GM21367 (cell line): ENCODE measurements at regions not wholly inside any gene's neighbourhood (a gene's known extent, or its start where the extent isn't known, plus 50 kb on each side); places are given as distances from the start of the nearest gene placed in this dataset.
"Not testable (repeated sequence)": the region's sequence is repeated elsewhere in the genome, so short reads cannot be mapped to it uniquely, and the experiment has no call there.

Experiments used
- ATAC-seq: cut with Tn5 transposase; IDR thresholded peaks from one replicate; pipeline ENCODE4 v1.9.1; 2021; ENCODE audit not compliant: unreplicated experiment

GRCh38 chr22:22716136-22716665, 71.8 kb downstream of the GGTLC2 start:
- no peak for ATAC-seq

DNA sequence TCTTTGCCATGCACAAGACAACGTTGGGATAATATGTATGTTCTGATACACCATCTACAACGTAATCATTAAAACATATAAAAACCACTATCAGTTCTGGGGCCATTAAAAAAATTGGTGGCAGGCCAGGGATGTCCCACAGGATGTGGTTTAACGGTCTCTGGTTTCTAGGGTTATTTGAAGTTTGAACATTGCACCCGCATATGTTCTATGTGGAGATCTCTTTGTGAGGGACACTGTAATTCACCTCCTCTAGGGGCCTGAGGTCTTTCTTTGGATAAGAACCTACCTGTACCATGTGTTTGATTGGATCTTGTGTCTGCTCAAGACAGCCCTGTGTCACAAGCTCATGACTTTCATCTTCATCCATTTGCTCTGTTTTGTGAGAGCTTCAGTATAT, 73.2 kb downstream of the GGTLC2 start:
- no peak for ATAC-seq

DNA sequence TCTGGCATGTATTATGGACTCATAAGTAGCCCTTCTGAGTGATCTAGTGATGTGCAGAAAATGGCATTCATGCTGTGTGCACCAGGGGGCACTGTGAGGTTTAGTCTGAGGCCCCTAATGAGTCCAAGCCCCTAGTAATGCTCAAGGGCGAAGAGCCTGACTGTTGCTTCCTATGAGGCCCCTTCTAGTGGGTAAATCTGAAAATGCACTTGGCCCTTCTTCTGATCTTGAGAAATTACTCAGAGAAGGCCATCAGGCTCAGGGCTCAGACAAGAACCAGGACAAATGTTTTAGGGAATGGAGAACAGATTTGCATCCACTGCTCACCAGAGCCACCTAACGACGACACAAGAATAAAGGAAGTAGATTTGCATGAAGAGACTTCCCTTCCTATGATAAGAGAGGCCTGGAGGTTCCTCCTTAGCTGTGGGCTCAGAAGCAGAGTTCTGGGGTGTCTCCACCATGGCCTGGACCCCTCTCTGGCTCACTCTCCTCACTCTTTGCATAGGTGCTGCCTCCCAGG, 75.8 kb downstream of the GGTLC2 start:
- ATAC-seq, result peak; percentile 35

- ATAC-seq, result peak; percentile 65
Measured at GRCh38 chr22:22720724-22721261, 76.4 kb downstream of the GGTLC2 start.

DNA sequence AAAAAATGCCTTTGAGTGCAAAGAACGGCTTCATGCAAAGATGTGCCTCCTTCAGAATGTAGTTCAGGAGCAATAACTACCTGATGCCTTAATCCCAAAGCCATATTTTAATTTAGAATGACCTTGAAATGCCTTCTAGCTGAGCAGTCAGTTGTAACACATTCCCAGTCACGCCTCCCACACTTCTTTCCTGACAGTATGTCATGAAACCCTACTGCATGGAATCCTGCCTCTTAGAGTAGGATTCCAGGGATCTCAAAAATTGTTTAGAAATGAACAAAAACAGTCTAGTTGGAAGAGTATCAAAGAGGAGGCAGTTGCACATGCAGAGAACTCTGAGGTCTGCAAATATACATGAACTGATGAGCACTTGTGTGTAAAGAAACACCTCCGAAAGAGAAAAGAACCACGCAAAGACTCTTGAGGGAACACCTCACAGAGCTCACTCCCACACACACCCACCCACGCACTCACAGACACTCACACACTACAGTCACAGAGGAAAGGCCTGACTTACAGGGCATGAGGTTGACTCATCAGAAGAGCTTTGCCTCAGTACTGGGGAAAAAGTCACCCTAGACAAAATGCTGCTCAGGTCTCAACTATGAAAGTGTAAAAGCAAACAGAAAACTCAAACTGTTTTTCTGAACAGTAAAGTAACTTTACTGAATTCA, 77.4 kb downstream of the GGTLC2 start:
- no peak for ATAC-seq

DNA sequence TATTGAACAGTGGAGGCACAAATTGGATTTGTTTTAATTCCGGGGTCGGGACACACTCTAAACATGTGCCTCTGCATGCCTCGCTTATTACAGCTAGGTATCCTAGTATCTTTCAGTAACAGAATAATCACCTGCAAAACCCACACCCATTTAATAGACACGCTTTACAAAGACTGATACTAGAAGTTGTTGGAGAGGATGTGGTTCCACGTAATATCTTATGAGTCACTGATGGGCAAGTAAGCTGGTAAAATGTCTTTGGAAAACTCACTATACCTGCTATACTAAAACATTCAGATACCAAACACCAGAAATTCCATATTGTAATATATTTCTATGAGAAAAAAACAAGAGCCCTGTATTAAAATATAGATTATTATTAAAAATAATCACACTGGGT, 84.0 kb downstream of the GGTLC2 start:
- ATAC-seq, result no peak

- no peak for ATAC-seq
Measured at GRCh38 chr22:22730655-22731373, 86.4 kb downstream of the GGTLC2 start.

- ATAC-seq, result no peak
Measured at GRCh38 chr22:22731374-22731676, 86.9 kb downstream of the GGTLC2 start.

DNA sequence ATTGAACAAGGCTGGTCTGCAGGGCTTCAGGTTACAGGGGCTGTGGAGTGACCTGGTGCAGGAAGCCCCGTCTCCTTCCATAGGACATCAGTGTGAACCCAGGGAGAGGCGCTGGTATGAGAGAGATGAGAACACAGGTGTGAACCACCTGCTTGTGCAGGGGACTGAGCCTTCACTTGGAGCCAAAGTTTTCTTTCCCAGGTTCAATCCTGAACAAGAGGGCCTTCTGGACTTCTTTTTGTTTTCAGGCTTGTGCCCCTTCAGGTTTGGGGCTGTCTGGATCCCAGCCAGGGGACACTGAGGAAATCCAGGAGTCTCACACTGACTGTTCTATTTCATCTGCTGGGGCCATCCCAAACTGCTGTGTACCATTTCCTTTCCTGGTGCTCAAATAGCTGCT, 88.6 kb downstream of the GGTLC2 start:
- ATAC-seq, result not testable (repeated sequence)

GRCh38 chr22:22733881-22734373, 89.5 kb downstream of the GGTLC2 start:
- no peak for ATAC-seq

DNA sequence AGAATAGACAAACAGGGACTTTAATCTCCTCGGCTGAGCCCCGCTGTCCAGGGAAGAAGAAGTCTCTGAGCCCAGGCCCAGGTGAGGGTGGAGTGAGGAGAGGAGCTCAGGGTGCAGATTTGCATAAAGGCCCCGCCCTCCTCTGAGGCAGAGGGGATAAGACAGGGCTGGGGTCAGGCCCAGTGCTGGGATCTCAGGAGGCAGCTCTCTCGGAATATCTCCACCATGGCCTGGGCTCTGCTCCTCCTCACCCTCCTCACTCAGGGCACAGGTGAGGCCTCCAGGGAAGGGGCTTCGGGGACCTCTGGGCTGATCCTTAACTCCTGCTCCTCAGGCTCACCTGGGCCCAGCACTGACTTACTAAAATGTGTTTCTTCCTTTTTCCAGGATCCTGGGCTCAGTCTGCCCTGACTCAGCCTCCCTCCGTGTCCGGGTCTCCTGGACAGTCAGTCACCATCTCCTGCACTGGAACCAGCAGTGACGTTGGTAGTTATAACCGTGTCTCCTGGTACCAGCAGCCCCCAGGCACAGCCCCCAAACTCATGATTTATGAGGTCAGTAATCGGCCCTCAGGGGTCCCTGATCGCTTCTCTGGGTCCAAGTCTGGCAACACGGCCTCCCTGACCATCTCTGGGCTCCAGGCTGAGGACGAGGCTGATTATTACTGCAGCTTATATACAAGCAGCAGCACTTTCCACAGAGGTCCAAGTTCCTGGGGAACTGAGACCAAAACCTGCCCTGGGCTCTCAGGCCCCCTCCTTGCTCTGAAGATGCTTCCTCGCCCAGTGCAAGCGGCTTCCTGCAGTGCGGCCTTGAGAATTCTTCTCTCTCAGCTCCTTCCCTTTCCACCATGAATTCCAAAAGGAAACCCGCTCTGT, 90.2 kb downstream of the GGTLC2 start:
- not testable (repeated sequence) for ATAC-seq

GRCh38 chr22:22735276-22735675, 90.9 kb downstream of the GGTLC2 start:
- not testable (repeated sequence) for ATAC-seq

GRCh38 chr22:22735695-22736611, 91.5 kb downstream of the GGTLC2 start:
- no peak for ATAC-seq

DNA sequence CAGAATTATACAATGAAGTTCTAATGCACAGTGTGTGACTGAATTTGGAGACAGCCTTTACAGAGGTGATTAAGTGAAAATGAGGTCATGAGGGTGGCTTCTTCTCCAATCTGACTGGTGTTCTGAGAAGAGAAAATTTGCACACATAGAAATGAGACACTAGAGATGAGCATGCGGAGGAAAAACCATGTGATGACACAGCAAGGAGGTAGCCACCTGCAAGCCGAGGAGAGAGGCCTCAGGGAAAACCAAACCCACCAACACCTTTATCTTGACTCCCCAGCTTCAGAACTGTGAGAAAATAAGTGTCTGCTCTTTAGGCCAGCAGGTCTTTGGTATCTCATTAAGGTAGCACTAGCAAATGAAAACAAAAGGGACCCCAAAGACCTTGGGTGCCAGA, 93.2 kb downstream of the GGTLC2 start:
- ATAC-seq, result no peak

DNA sequence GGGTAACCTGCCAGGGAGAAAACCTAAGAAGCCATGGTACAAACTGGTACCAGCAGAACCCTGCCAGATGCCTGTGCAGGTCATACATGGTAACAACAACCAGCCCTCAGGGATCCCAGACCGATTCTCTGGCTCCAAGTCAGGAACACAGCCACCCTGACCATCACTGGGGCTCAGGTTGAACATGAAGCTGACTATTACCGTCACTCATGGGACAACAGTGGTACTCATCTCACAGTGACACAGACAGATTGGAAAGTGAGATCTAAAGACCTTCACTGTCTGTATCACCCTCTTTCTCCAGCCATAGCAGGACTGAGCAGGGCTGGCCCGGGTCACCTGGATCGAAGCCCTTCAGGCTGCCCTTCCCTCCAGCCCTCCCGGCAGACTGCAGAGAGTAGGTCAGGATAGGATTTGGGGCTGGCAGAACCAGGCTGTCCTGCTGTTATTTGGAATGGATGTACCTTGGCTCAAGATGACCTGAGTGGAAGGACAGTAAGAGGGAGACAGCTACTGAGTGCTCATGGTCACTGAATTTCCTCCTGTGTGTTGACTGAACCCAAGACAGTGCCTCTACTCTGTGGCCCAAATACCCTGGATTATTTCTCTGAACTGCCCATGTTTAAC, 94.7 kb downstream of the GGTLC2 start:
- ATAC-seq, result no peak

DNA sequence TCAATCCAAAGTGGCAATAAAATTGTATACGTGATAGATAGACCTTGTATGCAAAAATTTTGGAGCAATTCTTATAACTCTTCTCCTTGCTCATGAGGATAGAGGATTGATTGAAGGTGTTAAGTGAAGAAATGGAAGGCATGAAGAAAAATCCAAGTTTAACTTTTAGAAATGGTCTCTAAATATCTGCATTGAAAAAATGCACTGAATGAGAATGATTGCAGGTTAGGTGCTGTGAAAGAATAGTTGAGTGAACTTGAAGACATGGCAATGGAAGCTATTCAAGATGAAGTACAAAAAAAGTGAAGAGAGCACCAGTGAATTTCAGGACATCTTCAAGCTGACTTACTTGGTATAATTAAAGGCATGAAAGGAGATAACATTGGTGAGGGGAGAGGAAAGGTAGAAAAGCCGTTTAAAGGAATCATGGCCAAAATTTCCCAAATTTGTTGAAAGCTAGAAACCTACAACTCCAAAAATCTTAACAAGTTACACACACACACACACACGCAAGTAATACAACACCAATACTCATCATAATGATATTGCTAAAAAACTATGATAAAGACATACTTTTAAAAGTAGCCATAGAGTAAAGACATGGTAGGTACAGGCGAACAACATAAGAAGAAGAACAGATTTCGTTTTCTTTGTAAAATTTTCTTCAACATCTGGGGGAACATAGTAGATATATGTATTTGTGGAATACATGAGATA, 96.3 kb downstream of the GGTLC2 start:
- no peak for ATAC-seq

GRCh38 chr22:22741843-22742242, 97.4 kb downstream of the GGTLC2 start:
- ATAC-seq, result no peak

GRCh38 chr22:22742641-22743040, 98.2 kb downstream of the GGTLC2 start:
- ATAC-seq, result no peak
